HepG2 (cell line): ENCODE measurements at regions not wholly inside any gene's neighbourhood (a gene's known extent, or its start where the extent isn't known, plus 50 kb on each side); places are given as distances from the start of the nearest gene placed in this dataset.

Source experiments
- ATAC-seq: fragments of 200-7000 bp; cut with Tn5 transposase; 3 replicates; pipeline ENCODE4 v1.9.1; 2020; ENCODE audit warnings: mild to moderate bottlenecking, moderate library complexity
- BruUV-seq: library from RNA; stranded (reverse); fragments of 400-500 nt; replicated peaks from 2 replicates; lab custom pipeline; 2021; lab: Mats Ljungman, UMichigan
- CTCF ChIA-PET: fragments of 300-600 bp; formaldehyde crosslinking; extraction: SDS; loops from one replicate; lab custom pipeline; 2021; ENCODE audit warnings: low total read pairs, inconsistent platforms, low intra/inter-chr PET ratio; lab: Yijun Ruan, JAX
- POLR2A ChIA-PET: fragments of 350-600 bp; sonication (Branson Sonifier 250); formaldehyde crosslinking; loops from one replicate; lab custom pipeline; 2020; ENCODE audit warnings: antibody characterized with exemption, inconsistent platforms; lab: Yijun Ruan, JAX
- DNase-seq: peaks from one replicate; pipeline ENCODE4 v3.0.0-alpha.2; 2015; ENCODE audit warnings: low spot score
- FAIRE-seq: peaks from 3 replicates; lab custom pipeline; 2011; peaks lifted over from hg19 to GRCh38; lab: Jason Lieb, UNC
- H2AFZ ChIP-seq: one replicate; pipeline ENCODE4 v1.6.1; 2011; ENCODE audit warnings: low read length, inconsistent platforms
- H3K27ac ChIP-seq: fragments of 300-600 bp; 3 replicates; pipeline ENCODE4 v1.8.0; 2011; ENCODE audit warnings: mixed run types, mild to moderate bottlenecking, mixed read lengths, low read length, inconsistent platforms; ENCODE audit not compliant: insufficient read depth; ENCODE audit errors: extremely low read length
- H3K27me3 ChIP-seq, 2 experiments: fragments of 200-600 bp in 1 of 2; 2 replicates in 1 of 2; 3 replicates in 1 of 2; pipeline versions ENCODE4 v1.6.0 to v1.8.0; 2011; ENCODE audit warnings: low read length in 2 of 2, mild to moderate bottlenecking in 2 of 2, moderate library complexity in 2 of 2, inconsistent platforms in 1 of 2; ENCODE audit not compliant: insufficient read depth in 2 of 2, control insufficient read depth in 1 of 2
- H3K36me3 ChIP-seq, 2 experiments: fragments of 200-600 bp in 1 of 2; replicated peaks in 1 of 2; 2 replicates in 1 of 2; 3 replicates in 1 of 2; pipeline versions ENCODE4 v1.5.1 to v1.8.0; 2011; ENCODE audit warnings: low read length in 2 of 2, inconsistent platforms in 1 of 2; ENCODE audit not compliant: insufficient read depth in 2 of 2, control insufficient read depth in 1 of 2
- H3K4me1 ChIP-seq: 2 replicates; pipeline ENCODE4 v1.5.1; 2012; ENCODE audit warnings: low read length, inconsistent platforms; ENCODE audit not compliant: insufficient read depth
- H3K4me2 ChIP-seq: 2 replicates; pipeline ENCODE4 v1.6.0; 2011; ENCODE audit warnings: low read depth, low read length, inconsistent platforms
- H3K4me3 ChIP-seq, 3 experiments: fragments of 200-600 bp in 1 of 3; sonication (generic), shearing (Covaris generic) in 1 of 3; replicated peaks in 1 of 3; 2 replicates each; pipeline ENCODE4 v1.5.1; 2011 to 2016; ENCODE audit warnings: low read length in 3 of 3, inconsistent platforms in 2 of 3, low read depth in 2 of 3, mild to moderate bottlenecking in 2 of 3, control low read depth in 1 of 3, mixed read lengths in 1 of 3; ENCODE audit not compliant: insufficient read depth in 1 of 3
- H3K79me2 ChIP-seq: one replicate; pipeline ENCODE4 v1.6.1; 2011; ENCODE audit warnings: low read length, inconsistent platforms; ENCODE audit not compliant: insufficient read depth
- H3K9ac ChIP-seq: 2 replicates; pipeline ENCODE4 v1.6.0; 2011; ENCODE audit warnings: mild to moderate bottlenecking, low read depth, low read length, inconsistent platforms; ENCODE audit not compliant: insufficient read depth
- H3K9me3 ChIP-seq: 2 replicates; pipeline ENCODE4 v1.5.1; 2012; ENCODE audit warnings: mild to moderate bottlenecking, low read length
- H4K20me1 ChIP-seq: 2 replicates; pipeline ENCODE4 v1.6.0; 2011; ENCODE audit warnings: inconsistent platforms, mild to moderate bottlenecking, low read length, moderate library complexity; ENCODE audit not compliant: insufficient read depth
- HMGXB3 ChIP-seq: sonication (generic); formaldehyde crosslinking; IDR thresholded peaks from 2 replicates; pipeline ENCODE4 v1.4.0; 2020; ENCODE audit warnings: missing genetic modification reagents, borderline replicate concordance
- MAFK ChIP-seq, 2 experiments: IDR thresholded peaks in 1 of 2; conservative IDR thresholded peaks in 1 of 2; 2 replicates each; pipeline ENCODE4 v1.6.1; 2011; ENCODE audit warnings: improper control_type of control experiment in 2 of 2, low read length in 2 of 2
- MLLT10 ChIP-seq: sonication (generic); formaldehyde crosslinking; IDR thresholded peaks from 2 replicates; pipeline ENCODE4 v1.4.0; 2020; ENCODE audit warnings: missing genetic modification reagents
- RBM39 ChIP-seq: fragments of 200-400 bp; formaldehyde crosslinking; IDR thresholded peaks from one replicate; pipeline ENCODE4 v1.6.1; 2018; ENCODE audit warnings: antibody characterized with exemption, mild to moderate bottlenecking, low read depth, low read length; ENCODE audit not compliant: poor library complexity, severe bottlenecking
- ZNF749 ChIP-seq: sonication (generic); formaldehyde crosslinking; IDR thresholded peaks from 2 replicates; pipeline ENCODE4 v1.8.0; 2022; ENCODE audit warnings: mild to moderate bottlenecking, missing genetic modification reagents, moderate library complexity, borderline replicate concordance
- ZNF777 ChIP-seq: sonication (generic); formaldehyde crosslinking; IDR thresholded peaks from 2 replicates; pipeline ENCODE4 v1.4.0; 2020; ENCODE audit warnings: missing genetic modification reagents
- WGBS: methylation state at CpG from one replicate; pipeline ENCODE4 v1.1.6; 2017; ENCODE audit warnings: low lambda C conversion rate; 5-methylcytosine and 5-hydroxymethylcytosine counted together
- in situ Hi-C: cut with HindIII; loops from 2 replicates; pipeline ENCODE4 v1.10.0; 2017; ENCODE audit warnings: low pct_unique_long_range_greater_than_20kb; ENCODE audit not compliant: extremely low pct_ligation_motif_present
- intact Hi-C: fragments of 100-400 bp; cut with micrococcal nuclease; formaldehyde crosslinking; loops from one replicate; pipeline ENCODE4 v1.10.0; 2022; ENCODE audit not compliant: unreplicated experiment

- Histone ChIP-seq H4K20me1 (no peaks in the 10 kb centered on the region), H2AFZ (no peak overlapping the region), H3K36me3 (no peaks in the 10 kb centered on the region), H3K27me3 (no peaks in the 10 kb centered on the region; a peak in 1 of 5 replicates), H3K27ac (no peak overlapping the region), H3K9me3 (no peaks in the 10 kb centered on the region), H3K4me1 (no peaks in the 10 kb centered on the region), H3K4me2 (no peak overlapping the region), H3K79me2 (no peaks in the 10 kb centered on the region), H3K9ac (no peak overlapping the region), H3K4me3 (no peak overlapping the region)
- DNase-seq (no peak), FAIRE-seq (no peak), ATAC-seq (no peak)
- in situ Hi-C loops (no loop called here), intact Hi-C loops (no loop called here)
- CTCF ChIA-PET, result no interaction called here
- no TSS peak for BruUV-seq
- POLR2A ChIA-PET, result no interaction called here
- TF ChIP-seq MAFK (conservative IDR thresholded peaks at IDR 0.05 in 1 of 2, IDR thresholded peaks at IDR 0.05 in 1 of 2; ENCODE audit: low read length in 2 of 2) (peak in 1 of 2 experiments; percentile 19; a peak in 1 of 4 replicates), ZNF777 (no peak), MLLT10 (CRISPR knock-in tag) (no peak), HMGXB3 (no peak), ZNF749 (CRISPR knock-in tag) (no peak), RBM39 (no peak)
- WGBS, result 3% methylated on average over 2 of the region's 2 CpGs
Observed at GRCh38 chr7:42765931-42766330, 145.9 kb downstream of the C7orf25 start.
